TTC549 (cell line): ENCODE measurements at regions not wholly inside any gene's neighbourhood (a gene's known extent, or its start where the extent isn't known, plus 50 kb on each side); places are given as distances from the start of the nearest gene placed in this dataset.
"Not testable (repeated sequence)": the region's sequence is repeated elsewhere in the genome, so short reads cannot be mapped to it uniquely, and the experiment has no call there.

Experiments
- FAIRE-seq: peaks from 2 replicates; lab custom pipeline; 2012; peaks lifted over from hg19 to GRCh38; lab: Jason Lieb, UNC

DNA sequence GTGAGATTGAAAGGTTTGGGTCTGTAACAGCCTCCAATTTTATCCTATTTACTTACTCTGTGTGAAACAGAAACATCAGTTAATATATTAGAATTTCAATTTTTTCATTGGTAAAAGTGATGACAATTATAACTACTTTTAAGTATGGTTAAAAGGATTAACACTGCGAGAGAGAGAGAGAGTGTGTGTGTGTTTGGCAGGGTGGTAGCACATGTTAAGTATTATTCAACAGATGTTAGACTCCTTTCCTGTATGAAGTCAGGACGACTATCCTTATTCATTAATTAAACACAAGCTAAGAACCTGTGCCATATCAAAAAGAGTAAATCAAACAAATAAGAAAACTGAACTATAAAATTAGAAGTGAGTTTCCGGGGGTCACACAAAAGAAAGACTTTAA lies 662.5 kb downstream of the PLPP3 start:
- no peak for FAIRE-seq

DNA sequence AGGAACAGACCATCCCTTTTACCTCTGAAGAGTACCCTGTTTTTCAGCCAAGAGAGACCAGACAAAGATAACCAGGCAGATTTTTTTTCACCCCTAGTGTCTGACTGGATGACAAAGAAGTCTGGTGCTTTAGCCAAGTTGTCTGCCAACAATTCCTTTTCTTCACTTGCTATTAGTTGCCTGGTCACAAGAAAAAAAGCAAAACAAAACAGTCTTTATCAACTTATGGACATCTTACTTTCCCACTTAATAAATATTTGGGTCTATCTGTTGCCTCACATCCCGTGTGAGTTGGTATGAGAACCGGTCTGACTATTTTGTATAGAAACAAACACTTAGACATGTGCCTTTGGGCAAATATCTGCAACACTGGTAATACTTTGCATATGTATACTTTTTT lies 662.9 kb downstream of the PLPP3 start:
- FAIRE-seq, result no peak

DNA sequence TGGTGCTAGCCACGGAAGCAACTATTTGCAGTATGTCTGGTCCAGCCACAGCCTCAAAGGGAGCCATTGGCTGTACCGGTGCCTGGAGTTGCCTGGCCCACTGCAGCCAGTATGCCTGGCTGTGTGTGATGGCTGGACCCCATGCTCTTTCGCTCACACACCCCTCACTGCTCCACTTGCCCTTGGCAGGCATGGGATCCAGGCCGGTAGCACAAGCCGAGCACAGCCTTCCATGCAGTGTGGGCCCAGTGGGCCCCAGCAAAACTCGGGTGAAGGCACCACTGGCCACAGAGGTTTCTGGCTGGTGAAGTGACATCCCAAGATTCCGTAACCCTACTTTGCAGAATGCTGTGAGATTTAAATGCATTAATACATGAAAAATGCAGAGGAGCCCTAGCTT lies 665.8 kb downstream of the PLPP3 start:
- no peak for FAIRE-seq

DNA sequence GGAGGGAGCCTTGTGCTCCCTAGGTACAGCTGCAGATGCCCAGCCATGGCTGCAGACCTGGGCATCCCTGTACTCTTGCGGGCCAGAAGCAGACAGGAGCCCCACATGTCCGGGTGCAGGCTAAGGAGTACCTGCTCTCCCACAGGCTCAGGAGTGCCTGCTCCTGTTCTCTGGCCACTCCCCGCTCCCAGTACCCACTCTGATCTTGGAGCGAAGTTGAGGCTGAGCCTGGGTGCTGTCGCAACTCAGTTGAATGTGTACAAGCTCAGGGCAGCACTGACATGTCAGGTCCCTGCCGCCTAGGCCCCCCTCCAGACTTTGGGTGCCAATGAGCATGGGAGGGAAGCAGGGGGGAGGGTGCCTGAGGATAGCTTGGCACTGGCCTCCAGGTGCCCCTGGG lies 666.9 kb downstream of the PLPP3 start:
- FAIRE-seq, result no peak

DNA sequence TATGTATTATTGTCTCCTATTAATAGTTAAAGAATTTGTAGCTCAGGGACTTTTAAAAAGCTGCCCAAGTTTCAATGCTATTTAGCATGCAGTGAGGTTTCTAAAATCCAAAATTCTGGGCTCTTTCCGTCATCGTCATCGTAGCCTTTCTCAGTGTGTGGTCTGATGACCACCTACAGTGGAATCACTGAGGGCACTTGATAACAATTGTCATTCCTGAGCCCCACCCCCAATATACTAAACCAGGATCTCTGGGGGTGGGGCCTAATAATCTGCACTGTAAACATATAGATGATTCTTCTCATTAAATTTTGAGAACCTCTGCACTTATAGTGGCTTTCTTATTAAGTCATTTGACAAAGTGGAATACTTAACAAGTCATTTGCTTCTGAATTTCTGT lies 674.8 kb downstream of the PLPP3 start:
- FAIRE-seq, result no peak

DNA sequence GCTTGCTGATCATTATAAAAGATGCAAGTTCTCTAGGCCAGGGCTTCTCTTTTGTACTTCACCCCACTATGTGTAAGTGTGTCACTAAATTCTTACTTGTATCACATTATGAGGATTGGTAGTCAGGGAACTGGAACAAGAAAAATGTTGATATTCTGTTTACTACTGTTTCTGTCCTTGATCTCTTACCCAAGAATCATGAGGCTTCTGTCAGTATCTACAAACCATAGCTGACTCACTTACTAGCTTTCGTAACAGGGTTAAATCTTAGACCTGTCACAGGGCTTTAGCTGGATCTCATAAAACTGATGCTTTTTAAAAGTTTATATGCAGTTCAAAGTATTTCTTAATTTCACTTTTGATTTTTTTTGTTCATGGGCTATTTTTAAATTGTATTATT lies 681.2 kb downstream of the PLPP3 start:
- FAIRE-seq, result no peak

DNA sequence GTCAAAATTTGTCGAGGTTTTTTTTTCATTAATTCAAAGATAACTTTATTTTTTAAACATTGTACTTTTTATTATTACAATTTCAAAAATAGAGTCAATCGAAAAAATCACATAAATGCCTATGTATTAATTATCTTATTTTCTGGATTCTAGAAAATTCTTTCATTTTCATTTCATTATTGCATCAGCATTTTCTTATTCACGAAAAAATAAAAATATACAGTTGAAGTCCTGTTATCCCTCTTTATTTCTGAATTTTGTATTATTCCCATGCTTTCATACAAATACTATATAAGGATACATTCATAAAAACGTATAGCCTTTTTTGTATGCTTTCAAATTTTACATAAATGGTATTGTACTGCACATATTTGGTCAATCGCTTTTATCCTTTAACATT lies 681.0 kb upstream of the USP24 start:
- no peak for FAIRE-seq

DNA sequence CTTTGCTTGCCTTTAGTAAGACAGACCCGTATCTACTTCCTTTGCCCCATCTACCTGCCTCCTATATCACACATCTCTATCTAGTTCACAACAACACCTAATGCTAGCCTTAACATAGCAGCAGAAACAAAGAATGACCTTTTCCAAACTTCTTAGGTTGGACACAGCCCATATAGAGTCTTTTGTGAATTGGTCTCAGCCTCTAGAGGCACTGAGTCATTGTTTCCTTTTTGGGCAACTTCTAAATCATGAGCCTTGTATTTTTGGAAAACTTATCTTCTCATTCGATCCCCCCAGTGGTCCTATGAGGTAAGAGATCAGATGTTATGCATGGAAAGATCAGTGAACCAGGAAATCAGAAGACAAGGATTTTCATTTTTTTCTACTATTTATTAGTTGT lies 679.4 kb upstream of the USP24 start:
- no peak for FAIRE-seq

DNA sequence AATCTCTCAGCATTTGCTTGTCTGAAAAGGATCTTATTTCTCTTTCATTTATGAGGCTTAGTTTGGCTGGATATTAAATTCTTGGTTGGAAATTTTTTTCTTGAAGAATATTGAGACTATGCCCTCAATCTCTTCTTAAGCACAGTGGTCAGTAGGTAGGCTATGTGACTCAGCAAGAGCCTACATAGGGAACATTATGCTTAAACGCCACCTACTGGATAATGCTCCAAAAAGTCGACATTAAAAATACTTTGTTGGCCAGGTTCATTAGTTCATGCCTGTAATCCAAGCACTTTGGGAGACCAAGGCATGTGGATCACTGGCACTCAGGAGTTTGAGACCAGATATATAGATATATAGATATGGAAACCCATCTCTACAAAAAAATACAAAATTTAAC lies 678.0 kb upstream of the USP24 start:
- FAIRE-seq, result no peak

DNA sequence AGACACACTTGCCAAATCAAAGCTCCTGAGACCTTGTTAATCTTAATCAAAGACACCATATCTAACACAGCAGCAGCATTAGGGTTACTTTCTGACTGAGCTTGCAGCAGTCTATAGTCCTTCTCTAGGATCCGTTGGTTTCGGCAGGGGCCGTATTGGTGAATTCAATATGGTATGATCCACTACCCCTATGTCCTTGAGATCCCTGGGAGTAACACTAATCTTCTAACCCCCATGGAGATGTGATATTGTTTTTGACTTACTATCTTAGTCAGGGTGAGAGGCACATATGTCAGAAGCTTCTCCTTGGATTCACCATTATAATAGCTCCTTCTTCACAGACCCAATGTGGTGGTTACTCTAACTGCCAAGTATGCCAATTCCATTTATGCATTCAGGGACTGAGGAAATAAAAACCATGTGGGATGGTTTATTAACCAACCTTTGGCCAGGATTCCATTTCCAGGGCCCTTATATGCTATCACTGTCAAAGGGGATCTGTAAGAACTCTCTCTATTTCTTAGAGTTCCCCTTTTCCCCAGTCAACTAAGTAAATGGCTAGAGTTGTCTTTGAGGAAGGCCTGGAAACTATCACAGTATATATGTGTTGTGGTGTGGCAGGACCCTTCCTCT lies 673.6 kb upstream of the USP24 start:
- no peak for FAIRE-seq

DNA sequence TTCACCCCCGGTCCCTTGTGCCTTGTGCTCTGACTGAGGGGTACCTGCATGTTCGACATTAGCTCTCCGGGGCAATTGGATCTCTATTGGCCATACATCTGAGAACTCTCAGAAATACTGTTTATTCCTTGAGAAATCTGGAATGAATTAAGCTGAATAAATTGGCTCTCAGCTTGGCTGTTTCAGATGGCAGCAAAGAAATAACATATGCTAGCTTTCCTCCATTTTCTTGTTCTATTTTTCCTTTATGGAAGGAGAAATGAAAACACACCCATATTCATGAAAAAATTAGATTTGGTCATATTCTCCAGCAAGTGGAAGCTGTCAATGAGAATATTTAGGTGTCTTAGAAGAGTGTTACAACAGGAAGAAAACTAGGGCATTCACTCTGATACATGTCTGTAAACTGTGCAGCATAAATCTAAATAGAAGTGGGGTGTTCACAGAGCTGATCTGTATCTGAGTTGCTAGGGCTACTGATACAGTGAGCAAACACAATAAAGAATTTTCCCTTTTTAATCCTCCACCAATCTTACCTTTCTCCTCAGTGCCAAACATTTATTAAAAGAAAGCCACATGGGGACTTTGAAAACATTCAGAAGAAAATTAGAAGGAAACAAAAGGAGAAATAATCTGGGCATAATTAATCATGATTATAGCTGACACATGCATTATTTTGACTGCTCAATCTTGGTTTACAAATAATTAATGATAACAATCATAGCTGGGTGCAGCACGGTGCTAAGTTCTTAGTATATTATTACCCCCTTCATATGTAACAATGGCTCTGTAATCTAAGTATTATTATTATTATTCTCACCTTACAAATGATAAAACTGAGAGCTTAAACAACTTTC lies 671.9 kb upstream of the USP24 start:
- no peak for FAIRE-seq

DNA sequence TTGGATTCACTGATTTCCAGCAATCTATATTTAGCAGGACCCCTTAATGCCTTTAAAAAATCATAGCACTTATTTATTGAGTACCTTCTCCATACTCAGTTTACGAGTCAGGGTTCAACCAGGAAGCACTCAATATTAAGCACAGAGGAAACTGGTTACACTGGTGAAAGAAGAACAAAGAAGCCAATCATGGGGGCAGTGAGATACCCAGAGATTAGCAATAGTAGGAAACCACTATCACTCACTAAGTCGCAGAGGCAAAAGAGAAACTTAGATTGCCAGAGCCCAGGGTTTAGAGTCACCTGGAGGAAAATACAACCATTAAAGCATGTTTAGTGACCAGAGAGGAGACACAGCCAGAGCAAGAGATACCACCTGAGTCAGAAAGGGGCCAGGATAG lies 670.5 kb upstream of the USP24 start:
- no peak for FAIRE-seq

DNA sequence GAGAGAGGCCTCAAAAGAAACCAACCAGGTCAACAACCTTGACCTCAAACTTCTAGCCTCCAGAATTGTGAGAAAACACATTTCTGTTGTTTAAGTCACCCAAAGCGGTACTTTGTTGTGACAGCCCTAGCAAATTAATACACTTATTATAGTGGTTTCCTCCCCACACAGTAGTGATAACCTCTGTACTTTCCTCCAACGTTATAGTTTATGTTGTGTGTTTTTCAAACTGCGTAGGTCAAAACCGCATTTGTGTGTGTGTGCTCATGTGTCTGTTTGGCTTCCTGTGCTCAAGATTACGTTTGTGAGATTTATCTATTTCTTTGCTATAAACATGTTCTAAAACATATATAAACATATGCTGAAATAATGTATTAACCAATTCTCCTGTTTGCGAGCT lies 667.8 kb upstream of the USP24 start:
- FAIRE-seq, result no peak

DNA sequence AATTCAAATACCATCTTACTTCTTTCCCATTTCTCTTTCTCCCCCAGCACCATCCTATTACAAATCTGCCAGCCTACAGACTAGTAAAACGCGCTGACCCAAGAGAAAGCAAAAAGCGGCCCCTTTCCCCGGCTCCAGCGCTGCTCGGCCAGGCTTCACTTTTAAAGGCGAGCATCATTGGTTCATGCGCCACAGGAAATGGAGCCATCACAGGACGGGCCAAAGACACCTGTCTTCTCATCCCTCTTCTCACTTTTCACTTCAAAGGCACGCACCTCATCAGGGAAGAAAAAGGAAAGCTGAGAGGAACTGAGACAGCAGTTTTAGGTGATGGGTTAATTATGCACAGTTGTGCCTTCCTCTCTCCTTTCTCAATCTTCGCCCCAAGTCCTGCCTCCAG lies 664.2 kb upstream of the USP24 start:
- no peak for FAIRE-seq

DNA sequence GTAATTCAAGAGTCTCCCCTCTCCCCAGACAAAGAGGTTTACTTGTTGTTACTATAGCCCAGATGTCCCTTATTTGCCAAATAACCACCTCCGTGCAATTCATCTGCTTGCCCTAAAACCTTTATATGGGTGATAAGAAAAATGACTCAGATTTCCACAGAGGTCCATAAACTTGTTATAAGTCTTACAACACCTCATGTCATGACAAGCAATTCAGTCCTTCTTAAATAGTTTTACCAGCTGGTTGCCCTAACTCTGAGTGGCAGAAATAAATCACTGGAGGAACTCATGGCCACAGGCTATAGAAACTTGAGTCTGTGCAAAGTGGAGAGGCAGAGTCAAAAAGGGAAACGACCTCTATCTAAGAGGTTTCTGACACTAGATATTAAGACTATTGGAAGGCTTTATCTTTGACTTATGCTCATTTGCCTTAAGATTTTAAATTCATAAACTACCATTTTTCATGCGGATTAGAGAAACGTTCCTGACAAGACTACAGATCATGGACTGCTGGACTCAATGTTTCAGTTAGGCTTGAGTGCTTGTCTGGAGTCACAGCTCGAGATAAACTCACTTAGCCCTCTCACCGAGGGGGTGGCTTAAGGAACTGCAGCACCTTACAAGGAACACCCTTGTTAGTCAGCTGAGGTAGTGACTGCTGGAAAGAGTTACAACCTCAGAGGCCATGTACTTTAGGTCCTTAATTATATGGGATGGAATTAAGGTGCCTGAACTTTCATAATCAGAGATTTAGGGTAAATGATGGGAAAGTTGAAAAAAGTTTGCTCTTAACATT lies 662.5 kb upstream of the USP24 start:
- FAIRE-seq, result no peak

DNA sequence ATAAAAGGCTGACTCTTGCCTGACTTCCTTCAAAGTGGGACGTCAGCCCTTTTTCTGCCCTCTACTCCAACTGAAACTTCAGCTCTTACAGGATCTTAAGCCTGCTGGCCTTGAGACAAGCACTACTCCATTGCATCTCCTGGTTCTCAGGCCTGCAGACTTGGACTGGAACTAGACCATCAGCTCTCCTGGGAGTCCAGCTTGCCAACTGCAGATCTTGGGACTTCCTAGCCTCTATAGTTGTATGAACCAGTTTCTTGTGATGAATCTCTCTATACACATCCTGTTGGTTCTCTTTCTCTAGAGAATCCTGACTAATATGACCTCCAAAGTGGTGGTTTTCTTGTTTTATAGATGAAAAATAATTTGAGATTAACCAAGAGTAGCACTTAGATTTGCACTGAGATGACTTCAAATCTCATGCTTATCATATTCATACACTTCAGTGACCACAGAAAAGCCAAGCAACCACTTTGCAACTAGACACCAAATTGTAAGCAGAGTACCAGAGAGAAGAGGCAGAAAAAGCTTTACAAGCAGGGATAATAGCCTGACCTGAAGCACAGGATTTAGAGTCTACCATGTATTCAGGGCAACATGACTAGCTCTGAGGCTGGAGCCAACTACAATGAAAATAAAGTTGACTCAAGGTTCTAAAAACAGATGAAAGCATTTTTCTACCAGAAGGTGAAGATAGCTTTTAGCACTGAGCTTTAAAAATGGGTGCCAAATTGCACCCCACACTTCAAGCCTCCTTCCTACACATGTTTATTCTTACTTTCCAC lies 661.3 kb upstream of the USP24 start:
- FAIRE-seq, result no peak

DNA sequence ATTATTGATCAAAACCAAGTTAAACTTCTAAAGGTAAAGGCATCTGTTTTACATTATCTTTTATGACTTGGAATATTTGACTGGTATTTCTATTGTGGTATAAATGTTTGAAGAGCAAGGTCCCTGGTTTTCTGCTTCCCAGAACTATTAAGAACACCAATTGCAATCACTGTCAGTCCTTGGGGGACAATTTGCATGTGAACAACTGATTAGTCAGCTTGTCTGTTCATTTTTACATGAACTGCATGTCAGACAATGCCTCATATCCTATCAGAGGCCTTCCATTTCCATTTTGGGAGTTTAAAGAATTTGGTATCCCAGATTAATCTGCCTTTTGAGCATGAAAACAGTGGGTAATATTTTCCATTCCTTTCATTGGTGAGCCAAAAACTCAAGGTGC lies 654.9 kb upstream of the USP24 start:
- FAIRE-seq, result no peak

DNA sequence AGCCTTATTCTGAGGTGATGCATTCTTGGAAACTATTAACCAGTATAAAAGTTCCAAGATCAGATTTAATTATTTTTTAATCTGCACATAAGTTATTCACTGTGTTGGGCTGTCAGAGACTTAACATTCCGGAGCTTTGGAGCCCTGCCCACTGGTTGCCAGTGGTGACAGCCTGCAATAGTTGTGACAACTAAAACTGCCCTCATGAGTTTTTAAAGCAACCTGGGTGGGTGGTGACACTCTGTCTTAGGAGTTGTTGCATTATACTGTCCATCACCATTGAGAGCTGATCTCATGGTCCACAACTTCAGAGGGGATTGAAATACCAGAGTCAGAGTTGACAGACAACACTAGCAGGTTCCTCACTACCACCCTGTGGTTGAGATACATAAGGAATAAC lies 653.9 kb upstream of the USP24 start:
- FAIRE-seq, result no peak

DNA sequence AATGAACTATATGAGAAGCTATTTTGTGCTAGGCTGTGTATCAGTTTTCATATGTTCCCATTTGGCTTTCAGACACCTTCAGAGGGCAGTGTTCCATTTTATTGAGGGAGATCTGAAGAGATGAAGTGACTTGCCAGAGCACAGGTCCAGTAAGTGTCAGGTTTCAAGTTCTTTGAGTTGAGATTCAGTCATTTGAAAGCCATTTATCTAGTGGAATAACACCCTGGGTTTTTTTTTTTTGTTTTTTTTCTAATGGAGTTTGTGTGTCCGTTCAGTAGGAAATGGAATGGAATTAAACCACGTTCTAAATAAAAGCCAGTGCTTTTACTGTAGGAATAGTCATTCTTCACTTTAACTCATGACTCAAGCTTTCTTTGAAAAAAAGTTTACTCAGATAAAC lies 652.9 kb upstream of the USP24 start:
- no peak for FAIRE-seq

DNA sequence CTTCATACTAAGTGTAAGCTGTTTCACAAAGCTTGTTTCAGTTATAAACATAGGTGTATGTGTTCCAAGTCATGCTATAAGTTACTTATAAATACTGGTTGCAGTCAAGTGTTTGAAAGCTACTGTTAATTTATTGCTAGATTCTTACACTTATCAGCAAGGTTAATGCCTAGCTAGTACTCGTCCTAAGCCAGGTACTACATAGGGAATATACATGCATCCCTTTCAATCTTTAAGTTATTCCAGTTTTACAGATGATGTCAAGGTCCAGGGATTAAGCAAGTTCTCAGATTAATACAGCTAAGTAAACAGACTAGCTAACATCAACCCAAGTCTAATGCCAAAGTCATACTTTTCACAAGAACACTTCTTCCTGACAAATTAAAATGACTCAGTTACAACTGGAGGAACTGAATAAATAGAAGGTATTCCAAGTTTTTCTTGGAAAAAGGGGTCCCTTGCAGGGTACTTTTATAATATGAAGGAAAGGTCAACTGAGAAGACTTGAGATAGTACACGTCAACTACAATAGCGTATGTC lies 652.2 kb upstream of the USP24 start:
- no peak for FAIRE-seq

DNA sequence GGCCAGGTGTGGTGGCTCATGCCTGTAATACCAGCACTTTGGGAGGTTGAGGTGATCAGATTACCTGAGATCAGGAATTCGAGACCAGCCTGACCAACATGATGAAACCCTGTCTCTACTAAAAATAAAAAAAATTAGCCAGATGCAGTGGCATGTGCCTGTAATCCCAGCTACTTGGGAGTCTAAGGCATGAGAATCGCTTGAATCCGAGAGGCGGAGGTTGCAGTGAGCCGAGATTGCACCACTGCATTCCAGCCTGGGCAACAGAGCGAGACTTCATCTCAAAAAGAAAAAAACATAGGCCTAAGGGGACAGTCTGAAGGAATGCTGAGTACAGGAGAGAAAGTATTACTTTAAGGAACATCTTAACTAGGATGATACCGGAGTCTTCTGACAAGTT lies 650.6 kb upstream of the USP24 start:
- FAIRE-seq, result not testable (repeated sequence)

DNA sequence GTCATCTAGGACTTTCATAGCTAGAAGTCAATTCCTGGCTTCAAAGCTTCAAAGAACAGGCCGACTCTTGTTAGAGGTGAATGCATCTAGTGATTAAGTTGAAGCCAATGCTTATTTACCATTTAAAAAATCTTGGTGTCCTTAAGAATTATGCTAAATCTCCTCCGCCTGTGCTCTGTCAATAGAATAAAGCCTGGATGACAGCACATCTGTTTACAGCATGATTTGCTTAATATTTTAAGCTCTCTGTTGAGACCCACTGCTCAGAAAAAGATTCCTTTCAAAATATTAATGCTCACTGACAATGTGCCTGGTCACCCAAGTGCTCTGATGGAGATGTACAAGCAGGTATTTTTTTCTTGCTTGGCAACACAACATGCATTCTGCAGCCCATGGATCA lies 649.1 kb upstream of the USP24 start:
- no peak for FAIRE-seq
